Spleen (tissue), 7 donors: ENCODE measurements at regions not wholly inside any gene's neighbourhood (a gene's known extent, or its start where the extent isn't known, plus 50 kb on each side); places are given as distances from the start of the nearest gene placed in this dataset.

Source experiments
- CTCF ChIP-seq, 11 experiments: fragments of 200-600 bp in 7 of 11; fragments of 450-650 bp in 4 of 11; sonication (generic) in 4 of 11; IDR thresholded peaks in 8 of 11; conservative IDR thresholded peaks in 3 of 11; 1 replicate in 7 of 11; 2 replicates in 4 of 11; pipeline versions ENCODE4 v1.4.0 to v1.8.0; 2016 to 2021; ENCODE audit warnings: antibody characterized with exemption in 11 of 11, inconsistent platforms in 4 of 11, mild to moderate bottlenecking in 1 of 11
- POLR2AphosphoS5 ChIP-seq, 3 donors: sonication (generic); formaldehyde crosslinking; IDR thresholded peaks; one replicate each; pipeline ENCODE4 v1.5.1; 2017; ENCODE audit warnings: antibody characterized with exemption in 3 of 3
- donor health status: DM: no; HTN: no; CAD: no; lungs with moderate emphysema.
- donor health status: DM: no; HTN: no; CAD: no.
- donor health status: DM: no; HTN: no; CAD: no.

GRCh38 chr13:58964048-58964447, 1199.7 kb downstream of the DIAPH3 start:
- no peak for TF ChIP-seq CTCF (IDR thresholded peaks at IDR 0.05 in 8 of 11, conservative IDR thresholded peaks at IDR 0.05 in 3 of 11)
- TF ChIP-seq POLR2AphosphoS5 (IDR thresholded peaks at IDR 0.05) = no peak
